K562 (cell line): ENCODE measurements at regions not wholly inside any gene's neighbourhood (a gene's known extent, or its start where the extent isn't known, plus 50 kb on each side); places are given as distances from the start of the nearest gene placed in this dataset.

Experiments
- CAMTA2 ChIP-seq: fragments of 250-450 bp; sonication (Bioruptor Pico); conservative IDR thresholded peaks from 2 replicates; pipeline ENCODE4 v1.5.1; 2022
- FUS ChIP-seq: fragments of 200-400 bp; formaldehyde crosslinking; optimal IDR thresholded peaks from 2 replicates; pipeline ENCODE3; 2017; ENCODE audit warnings: low read depth, low read length
- ZNF408 ChIP-seq: fragments of 250-450 bp; sonication (Bioruptor Pico); IDR thresholded peaks from 2 replicates; pipeline ENCODE4 v1.4.0; 2020; ENCODE audit warnings: low read depth, mild to moderate bottlenecking, moderate library complexity
- TF ChIP-seq, protein P1 (sequence below): fragments of 450-650 bp; IDR thresholded peaks from 2 replicates; pipeline ENCODE4 v1.6.1; 2016; ENCODE audit warnings: mild to moderate bottlenecking, moderate library complexity
- TF ChIP-seq, protein P2 (sequence below): sonication (generic); formaldehyde crosslinking; IDR thresholded peaks from 2 replicates; pipeline ENCODE4 v1.8.0; 2022; ENCODE audit warnings: mild to moderate bottlenecking, missing genetic modification reagents

DNA sequence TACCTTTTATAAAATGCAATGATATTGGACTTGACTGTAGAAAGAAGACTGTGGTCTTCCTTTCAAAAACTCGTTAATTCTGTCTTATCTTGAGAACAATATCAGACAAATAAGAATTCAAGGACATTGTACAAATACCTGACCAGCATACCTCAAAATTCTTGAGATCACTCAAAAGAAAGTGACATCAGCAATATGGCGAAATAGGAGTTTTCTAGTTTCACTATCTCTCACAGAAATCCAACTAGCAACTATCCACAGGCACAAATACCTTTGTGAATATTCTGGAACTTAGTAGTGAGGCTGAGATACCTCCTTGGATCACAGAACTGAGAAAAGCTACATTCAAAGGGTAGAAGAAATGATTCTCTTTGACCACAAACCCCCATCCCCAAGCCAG is 419.7 kb downstream of the ZNF385D start (continued):
- TF ChIP-seq, protein P1, sequence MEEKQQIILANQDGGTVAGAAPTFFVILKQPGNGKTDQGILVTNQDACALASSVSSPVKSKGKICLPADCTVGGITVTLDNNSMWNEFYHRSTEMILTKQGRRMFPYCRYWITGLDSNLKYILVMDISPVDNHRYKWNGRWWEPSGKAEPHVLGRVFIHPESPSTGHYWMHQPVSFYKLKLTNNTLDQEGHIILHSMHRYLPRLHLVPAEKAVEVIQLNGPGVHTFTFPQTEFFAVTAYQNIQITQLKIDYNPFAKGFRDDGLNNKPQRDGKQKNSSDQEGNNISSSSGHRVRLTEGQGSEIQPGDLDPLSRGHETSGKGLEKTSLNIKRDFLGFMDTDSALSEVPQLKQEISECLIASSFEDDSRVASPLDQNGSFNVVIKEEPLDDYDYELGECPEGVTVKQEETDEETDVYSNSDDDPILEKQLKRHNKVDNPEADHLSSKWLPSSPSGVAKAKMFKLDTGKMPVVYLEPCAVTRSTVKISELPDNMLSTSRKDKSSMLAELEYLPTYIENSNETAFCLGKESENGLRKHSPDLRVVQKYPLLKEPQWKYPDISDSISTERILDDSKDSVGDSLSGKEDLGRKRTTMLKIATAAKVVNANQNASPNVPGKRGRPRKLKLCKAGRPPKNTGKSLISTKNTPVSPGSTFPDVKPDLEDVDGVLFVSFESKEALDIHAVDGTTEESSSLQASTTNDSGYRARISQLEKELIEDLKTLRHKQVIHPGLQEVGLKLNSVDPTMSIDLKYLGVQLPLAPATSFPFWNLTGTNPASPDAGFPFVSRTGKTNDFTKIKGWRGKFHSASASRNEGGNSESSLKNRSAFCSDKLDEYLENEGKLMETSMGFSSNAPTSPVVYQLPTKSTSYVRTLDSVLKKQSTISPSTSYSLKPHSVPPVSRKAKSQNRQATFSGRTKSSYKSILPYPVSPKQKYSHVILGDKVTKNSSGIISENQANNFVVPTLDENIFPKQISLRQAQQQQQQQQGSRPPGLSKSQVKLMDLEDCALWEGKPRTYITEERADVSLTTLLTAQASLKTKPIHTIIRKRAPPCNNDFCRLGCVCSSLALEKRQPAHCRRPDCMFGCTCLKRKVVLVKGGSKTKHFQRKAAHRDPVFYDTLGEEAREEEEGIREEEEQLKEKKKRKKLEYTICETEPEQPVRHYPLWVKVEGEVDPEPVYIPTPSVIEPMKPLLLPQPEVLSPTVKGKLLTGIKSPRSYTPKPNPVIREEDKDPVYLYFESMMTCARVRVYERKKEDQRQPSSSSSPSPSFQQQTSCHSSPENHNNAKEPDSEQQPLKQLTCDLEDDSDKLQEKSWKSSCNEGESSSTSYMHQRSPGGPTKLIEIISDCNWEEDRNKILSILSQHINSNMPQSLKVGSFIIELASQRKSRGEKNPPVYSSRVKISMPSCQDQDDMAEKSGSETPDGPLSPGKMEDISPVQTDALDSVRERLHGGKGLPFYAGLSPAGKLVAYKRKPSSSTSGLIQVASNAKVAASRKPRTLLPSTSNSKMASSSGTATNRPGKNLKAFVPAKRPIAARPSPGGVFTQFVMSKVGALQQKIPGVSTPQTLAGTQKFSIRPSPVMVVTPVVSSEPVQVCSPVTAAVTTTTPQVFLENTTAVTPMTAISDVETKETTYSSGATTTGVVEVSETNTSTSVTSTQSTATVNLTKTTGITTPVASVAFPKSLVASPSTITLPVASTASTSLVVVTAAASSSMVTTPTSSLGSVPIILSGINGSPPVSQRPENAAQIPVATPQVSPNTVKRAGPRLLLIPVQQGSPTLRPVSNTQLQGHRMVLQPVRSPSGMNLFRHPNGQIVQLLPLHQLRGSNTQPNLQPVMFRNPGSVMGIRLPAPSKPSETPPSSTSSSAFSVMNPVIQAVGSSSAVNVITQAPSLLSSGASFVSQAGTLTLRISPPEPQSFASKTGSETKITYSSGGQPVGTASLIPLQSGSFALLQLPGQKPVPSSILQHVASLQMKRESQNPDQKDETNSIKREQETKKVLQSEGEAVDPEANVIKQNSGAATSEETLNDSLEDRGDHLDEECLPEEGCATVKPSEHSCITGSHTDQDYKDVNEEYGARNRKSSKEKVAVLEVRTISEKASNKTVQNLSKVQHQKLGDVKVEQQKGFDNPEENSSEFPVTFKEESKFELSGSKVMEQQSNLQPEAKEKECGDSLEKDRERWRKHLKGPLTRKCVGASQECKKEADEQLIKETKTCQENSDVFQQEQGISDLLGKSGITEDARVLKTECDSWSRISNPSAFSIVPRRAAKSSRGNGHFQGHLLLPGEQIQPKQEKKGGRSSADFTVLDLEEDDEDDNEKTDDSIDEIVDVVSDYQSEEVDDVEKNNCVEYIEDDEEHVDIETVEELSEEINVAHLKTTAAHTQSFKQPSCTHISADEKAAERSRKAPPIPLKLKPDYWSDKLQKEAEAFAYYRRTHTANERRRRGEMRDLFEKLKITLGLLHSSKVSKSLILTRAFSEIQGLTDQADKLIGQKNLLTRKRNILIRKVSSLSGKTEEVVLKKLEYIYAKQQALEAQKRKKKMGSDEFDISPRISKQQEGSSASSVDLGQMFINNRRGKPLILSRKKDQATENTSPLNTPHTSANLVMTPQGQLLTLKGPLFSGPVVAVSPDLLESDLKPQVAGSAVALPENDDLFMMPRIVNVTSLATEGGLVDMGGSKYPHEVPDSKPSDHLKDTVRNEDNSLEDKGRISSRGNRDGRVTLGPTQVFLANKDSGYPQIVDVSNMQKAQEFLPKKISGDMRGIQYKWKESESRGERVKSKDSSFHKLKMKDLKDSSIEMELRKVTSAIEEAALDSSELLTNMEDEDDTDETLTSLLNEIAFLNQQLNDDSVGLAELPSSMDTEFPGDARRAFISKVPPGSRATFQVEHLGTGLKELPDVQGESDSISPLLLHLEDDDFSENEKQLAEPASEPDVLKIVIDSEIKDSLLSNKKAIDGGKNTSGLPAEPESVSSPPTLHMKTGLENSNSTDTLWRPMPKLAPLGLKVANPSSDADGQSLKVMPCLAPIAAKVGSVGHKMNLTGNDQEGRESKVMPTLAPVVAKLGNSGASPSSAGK, result no peak
- TF ChIP-seq CAMTA2, result no peak
- TF ChIP-seq, protein P2, sequence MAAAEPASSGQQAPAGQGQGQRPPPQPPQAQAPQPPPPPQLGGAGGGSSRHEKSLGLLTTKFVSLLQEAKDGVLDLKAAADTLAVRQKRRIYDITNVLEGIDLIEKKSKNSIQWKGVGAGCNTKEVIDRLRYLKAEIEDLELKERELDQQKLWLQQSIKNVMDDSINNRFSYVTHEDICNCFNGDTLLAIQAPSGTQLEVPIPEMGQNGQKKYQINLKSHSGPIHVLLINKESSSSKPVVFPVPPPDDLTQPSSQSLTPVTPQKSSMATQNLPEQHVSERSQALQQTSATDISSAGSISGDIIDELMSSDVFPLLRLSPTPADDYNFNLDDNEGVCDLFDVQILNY (CRISPR knock-in tag), result no peak
- TF ChIP-seq FUS, result no peak
- no peak for TF ChIP-seq ZNF408 (CRISPR knock-in tag)
